Ascending aorta (tissue), 2 donors: ENCODE measurements at regions not wholly inside any gene's neighbourhood (a gene's known extent, or its start where the extent isn't known, plus 50 kb on each side); places are given as distances from the start of the nearest gene placed in this dataset.
"Not testable (repeated sequence)": the region's sequence is repeated elsewhere in the genome, so short reads cannot be mapped to it uniquely, and the experiment has no call there.

ENCODE experiments used
- DNase-seq, 2 donors: peaks; one replicate each; pipeline ENCODE4 v3.0.0-alpha.2; 2019; ENCODE audit warnings: low spot score in 2 of 2
- H3K27ac ChIP-seq, 2 donors: fragments of 200-600 bp; sonication (generic); one replicate each; pipeline ENCODE4 v1.5.1; 2016 to 2017; ENCODE audit warnings: mild to moderate bottlenecking in 1 of 2
- H3K27me3 ChIP-seq: fragments of 200-600 bp; sonication (generic); one replicate; pipeline ENCODE4 v1.5.1; 2017
- H3K36me3 ChIP-seq, 2 donors: fragments of 200-600 bp; sonication (generic); one replicate each; pipeline ENCODE4 v1.5.1; 2016
- H3K4me1 ChIP-seq, 2 donors: fragments of 200-600 bp; sonication (generic); one replicate each; pipeline ENCODE4 v1.5.1; 2016 to 2017; ENCODE audit warnings: mild to moderate bottlenecking in 1 of 2
- H3K4me3 ChIP-seq, 2 donors: fragments of 200-600 bp; sonication (generic); one replicate each; pipeline ENCODE4 v1.5.1; 2016 to 2017; ENCODE audit warnings: mild to moderate bottlenecking in 1 of 2
- H3K9me3 ChIP-seq, 2 donors: fragments of 200-600 bp; sonication (generic); one replicate each; pipeline ENCODE4 v1.5.1; 2016
- intact Hi-C: fragments of 100-400 bp; cut with DNase I; formaldehyde crosslinking; loops from one replicate; pipeline ENCODE4 v1.15.1; 2023
- TF ChIP-seq, protein P1 (sequence below), 3 experiments: fragments of 200-600 bp in 2 of 3; fragments of 450-650 bp in 1 of 3; sonication (generic) in 2 of 3; IDR thresholded peaks; one replicate each; pipeline ENCODE4 v1.5.1; 2016 to 2019; ENCODE audit warnings: antibody characterized with exemption in 3 of 3, mild to moderate bottlenecking in 1 of 3, moderate library complexity in 1 of 3

DNA sequence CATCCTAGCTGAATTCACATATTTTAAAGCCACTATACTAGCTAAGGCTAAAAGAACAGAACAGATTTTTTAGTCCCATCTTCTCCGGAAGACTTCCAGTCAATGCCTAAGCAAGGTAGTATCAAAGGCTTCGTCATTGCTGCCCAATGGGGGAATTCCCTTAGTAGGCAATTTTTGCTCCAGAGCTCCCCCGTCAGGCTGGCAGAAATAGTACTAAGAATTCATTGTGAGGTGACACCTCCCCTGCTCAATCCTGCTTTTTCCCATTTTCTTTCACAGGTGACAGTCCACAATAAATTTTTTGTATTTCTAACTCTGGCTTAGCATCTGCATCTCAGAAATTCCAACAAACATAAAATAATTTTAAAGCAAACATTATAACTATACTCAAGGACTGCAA is 52.8 kb upstream of the SRSF6 start:
- no peaks in the 10 kb centered on the region for H3K27me3 ChIP-seq
- no peak overlapping the region for H3K27ac ChIP-seq
- TF ChIP-seq, protein P1, sequence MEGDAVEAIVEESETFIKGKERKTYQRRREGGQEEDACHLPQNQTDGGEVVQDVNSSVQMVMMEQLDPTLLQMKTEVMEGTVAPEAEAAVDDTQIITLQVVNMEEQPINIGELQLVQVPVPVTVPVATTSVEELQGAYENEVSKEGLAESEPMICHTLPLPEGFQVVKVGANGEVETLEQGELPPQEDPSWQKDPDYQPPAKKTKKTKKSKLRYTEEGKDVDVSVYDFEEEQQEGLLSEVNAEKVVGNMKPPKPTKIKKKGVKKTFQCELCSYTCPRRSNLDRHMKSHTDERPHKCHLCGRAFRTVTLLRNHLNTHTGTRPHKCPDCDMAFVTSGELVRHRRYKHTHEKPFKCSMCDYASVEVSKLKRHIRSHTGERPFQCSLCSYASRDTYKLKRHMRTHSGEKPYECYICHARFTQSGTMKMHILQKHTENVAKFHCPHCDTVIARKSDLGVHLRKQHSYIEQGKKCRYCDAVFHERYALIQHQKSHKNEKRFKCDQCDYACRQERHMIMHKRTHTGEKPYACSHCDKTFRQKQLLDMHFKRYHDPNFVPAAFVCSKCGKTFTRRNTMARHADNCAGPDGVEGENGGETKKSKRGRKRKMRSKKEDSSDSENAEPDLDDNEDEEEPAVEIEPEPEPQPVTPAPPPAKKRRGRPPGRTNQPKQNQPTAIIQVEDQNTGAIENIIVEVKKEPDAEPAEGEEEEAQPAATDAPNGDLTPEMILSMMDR (IDR thresholded peaks at IDR 0.05): no peak
- intact Hi-C loops: no loop called here
- no peaks in the 10 kb centered on the region for H3K4me1 ChIP-seq
- H3K9me3 ChIP-seq: no peaks in the 10 kb centered on the region
- H3K36me3 ChIP-seq: no peaks in the 10 kb centered on the region
- no peak for DNase-seq
- no peak overlapping the region for H3K4me3 ChIP-seq

DNA sequence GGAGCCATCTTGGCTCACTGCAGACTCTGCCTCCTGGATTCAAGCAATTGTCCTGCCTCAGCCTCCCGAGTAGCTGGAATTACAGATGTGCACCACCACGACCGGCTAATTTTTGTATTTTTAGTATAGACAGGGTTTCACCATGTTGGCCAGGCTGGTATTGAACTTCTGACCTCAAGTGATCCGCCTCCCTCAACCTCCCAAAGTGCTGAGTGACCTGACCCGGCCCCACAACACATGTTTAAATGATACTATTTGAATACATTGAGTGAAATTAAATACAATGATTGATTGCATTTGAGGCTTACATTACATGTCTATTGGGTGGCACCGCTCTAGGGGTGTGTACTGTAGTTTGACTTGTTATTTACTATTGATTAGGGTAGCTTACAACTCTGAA is 56.8 kb upstream of the SRSF6 start:
- intact Hi-C loops, H3K9me3 ChIP-seq, H3K4me1 ChIP-seq, H3K27ac ChIP-seq, H3K4me3 ChIP-seq, DNase-seq, H3K36me3 ChIP-seq, H3K27me3 ChIP-seq: not testable (repeated sequence)

DNA sequence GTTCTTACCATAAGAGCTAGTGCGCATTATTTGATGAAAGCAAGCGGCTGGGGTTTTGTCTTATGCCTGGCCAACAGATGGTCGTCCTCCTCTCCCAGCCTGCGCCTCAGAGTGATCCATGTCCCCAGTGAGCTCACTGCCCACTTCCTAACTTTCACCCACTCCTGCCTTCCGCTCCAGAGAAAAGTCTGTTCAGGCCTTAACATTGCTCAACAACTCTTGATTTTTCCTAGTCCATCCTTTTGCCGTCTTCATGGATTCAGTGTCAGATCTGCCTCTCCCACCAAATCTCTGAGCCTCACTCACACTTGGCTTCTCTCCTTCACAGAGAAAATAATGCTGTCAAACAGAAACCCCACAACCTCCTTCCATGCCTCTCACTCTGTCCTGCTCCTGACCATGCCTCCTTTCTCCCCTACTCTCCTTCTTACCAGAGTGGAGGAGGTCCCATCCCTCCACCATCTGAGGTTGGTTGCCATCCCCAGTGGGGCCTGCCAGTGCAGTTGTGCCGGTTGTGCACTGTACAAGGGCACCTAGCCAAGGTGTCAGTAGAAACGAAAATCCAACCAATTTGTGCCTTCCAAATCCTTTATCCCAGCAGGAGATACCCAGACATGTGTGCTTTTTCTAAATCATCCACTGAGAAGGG is 58.9 kb upstream of the SRSF6 start:
- no peak for DNase-seq
- TF ChIP-seq, protein P1 (IDR thresholded peaks at IDR 0.05): no peak
- intact Hi-C loops: no loop called here

DNA sequence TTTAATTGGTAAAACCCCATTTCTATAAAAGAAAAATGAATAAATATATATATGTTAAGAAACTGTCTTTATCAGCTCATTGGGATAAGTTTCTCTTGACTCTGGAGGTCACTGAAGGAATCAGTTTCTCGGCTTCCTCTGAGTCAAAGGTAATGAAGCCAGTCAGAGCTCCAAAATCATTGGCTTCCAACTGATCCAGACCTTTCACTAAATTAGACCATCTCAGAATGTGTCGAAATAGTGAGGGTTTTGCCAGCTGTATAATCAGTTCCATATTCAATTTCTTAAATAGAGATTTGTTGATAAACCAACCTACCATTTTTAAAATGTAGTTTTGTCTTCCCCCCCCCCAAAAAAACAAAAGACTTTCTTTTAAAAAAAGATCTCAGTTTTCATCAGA is 60.5 kb upstream of the SRSF6 start:
- H3K4me3 ChIP-seq: no peak overlapping the region
- H3K4me1 ChIP-seq: no peaks in the 10 kb centered on the region
- intact Hi-C loops: no loop called here
- no peak for DNase-seq
- TF ChIP-seq, protein P1 (IDR thresholded peaks at IDR 0.05): no peak
- H3K36me3 ChIP-seq: no peaks in the 10 kb centered on the region
- no peaks in the 10 kb centered on the region for H3K27me3 ChIP-seq
- H3K9me3 ChIP-seq: no peaks in the 10 kb centered on the region
- no peak overlapping the region for H3K27ac ChIP-seq

More for the DNA sequence above, 58.9 kb upstream of the SRSF6 start:
- Histone ChIP-seq H3K27me3 (no peaks in the 10 kb centered on the region), H3K27ac (no peak overlapping the region), H3K4me1 (no peaks in the 10 kb centered on the region), H3K4me3 (no peak overlapping the region), H3K36me3 (no peaks in the 10 kb centered on the region), H3K9me3 (no peaks in the 10 kb centered on the region)

DNA sequence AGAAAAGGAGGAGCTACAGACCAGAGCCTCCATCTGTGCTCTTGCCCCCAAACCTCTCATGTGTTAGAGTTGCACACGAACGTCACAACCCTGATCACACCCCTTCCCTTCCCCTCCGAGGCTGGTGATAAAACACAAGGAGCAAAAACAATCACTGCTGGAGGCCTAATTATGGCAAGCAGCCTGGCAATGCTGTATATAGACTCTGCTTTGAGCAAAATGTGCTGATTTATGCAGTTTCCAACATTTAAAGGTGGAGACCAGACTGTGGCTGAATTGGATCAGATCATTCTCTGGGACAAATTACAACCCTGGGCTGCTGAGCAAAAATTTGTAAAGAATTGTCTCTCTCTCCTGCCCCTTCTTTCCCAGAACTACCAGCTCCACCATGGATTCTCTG is 64.6 kb upstream of the SRSF6 start:
- Histone ChIP-seq H3K9me3 (no peaks in the 10 kb centered on the region), H3K27ac (no peak overlapping the region), H3K27me3 (no peaks in the 10 kb centered on the region), H3K36me3 (no peaks in the 10 kb centered on the region), H3K4me3 (no peak overlapping the region), H3K4me1 (no peaks in the 10 kb centered on the region)
- TF ChIP-seq, protein P1 (IDR thresholded peaks at IDR 0.05): no peak
- intact Hi-C loops: no loop called here
- no peak for DNase-seq

DNA sequence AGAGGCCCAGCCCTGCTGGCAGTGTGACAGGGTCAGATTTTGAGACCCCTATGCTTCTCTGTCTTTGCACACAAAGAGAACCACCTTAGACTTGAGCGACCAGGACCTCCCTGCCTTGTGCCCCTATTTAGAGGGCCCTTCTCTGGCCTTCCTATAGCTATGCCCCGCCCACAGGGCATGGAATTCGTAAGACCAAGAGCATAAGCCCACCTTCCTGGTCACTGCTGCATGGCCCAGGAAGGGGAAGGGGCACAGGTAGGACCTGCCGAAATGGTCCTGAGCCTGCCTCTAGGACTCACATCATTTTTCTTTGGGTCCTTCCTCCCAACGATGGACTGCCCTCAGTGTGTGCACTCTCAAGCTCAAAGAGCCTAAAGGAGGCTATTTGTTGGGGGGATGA is 65.1 kb upstream of the SRSF6 start:
- H3K27me3 ChIP-seq: no peaks in the 10 kb centered on the region
- TF ChIP-seq, protein P1 (IDR thresholded peaks at IDR 0.05): no peak
- no peak overlapping the region for H3K27ac ChIP-seq
- intact Hi-C loops: no loop called here
- H3K4me3 ChIP-seq: no peak overlapping the region
- no peak for DNase-seq
- no peaks in the 10 kb centered on the region for H3K9me3 ChIP-seq
- H3K36me3 ChIP-seq: no peaks in the 10 kb centered on the region
- H3K4me1 ChIP-seq: no peaks in the 10 kb centered on the region
